Tibial nerve (tissue), 3 donors: ENCODE measurements at regions not wholly inside any gene's neighbourhood (a gene's known extent, or its start where the extent isn't known, plus 50 kb on each side); places are given as distances from the start of the nearest gene placed in this dataset.

Experiments
- CTCF ChIP-seq, 5 experiments: fragments of 200-600 bp in 3 of 5; fragments of 450-650 bp in 2 of 5; sonication (generic) in 3 of 5; IDR thresholded peaks; one replicate each; pipeline ENCODE4 v1.5.1; 2016 to 2019; ENCODE audit warnings: antibody characterized with exemption in 5 of 5, mild to moderate bottlenecking in 3 of 5, moderate library complexity in 2 of 5
- POLR2A ChIP-seq, 2 donors: fragments of 450-650 bp; IDR thresholded peaks; one replicate each; pipeline ENCODE4 v1.6.1; 2017; ENCODE audit warnings: antibody characterized with exemption in 2 of 2, mild to moderate bottlenecking in 2 of 2, moderate library complexity in 2 of 2

- no peak for TF ChIP-seq CTCF (IDR thresholded peaks at IDR 0.05)
- no peak for TF ChIP-seq POLR2A (IDR thresholded peaks at IDR 0.05)
These were observed 66.7 kb downstream of the C16orf95 start for GRCh38 chr16:87250431-87250960.
